Iris pigment epithelial cell (primary cell): ENCODE measurements at regions not wholly inside any gene's neighbourhood (a gene's known extent, or its start where the extent isn't known, plus 50 kb on each side); places are given as distances from the start of the nearest gene placed in this dataset.
"Not testable (repeated sequence)": the region's sequence is repeated elsewhere in the genome, so short reads cannot be mapped to it uniquely, and the experiment has no call there.

Experiments
- DNase-seq: peaks from one replicate; pipeline ENCODE4 v3.0.0-alpha.2; 2011; ENCODE audit warnings: low read depth

DNA sequence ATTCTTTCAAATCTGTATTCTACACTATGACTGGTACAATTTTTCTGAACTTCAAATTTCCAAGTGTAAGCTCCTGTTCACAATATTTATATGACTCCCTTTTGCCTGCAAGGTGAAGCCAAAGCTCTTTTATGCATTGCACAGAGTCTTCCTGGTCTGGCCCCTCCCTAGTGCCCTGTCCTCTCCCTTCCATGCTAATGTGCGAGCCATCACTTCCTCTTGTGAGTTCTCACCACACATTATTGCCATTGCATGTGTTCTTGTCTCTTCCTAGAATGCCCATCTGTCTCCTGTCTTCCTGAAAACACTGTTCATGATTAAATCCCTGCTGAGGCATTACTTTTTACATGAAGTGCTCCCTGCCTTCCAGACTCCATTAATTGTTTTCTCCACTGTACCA, 169.9 kb downstream of the MC4R start:
- DNase-seq: no peak

DNA sequence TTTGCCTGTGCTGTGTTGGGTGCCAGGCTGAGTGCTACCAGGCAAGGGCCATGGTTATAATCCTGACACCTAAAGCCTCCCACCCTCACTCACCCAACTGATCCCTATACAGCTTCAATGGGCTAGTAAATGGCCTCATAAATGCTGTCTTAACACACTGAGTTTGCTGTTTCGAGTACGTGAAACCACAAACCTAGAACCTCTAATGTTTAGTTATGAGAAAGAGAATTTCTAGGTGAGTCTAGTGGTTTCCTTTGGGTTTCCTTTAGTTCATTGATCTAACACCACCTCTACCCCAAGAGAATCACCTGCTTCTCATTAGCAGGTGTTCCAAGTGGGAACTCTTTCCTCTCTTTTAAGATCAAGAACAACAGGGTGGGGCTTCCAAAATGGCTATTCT, 172.0 kb downstream of the MC4R start:
- DNase-seq: no peak

- no peak for DNase-seq
Observed at GRCh38 chr18:60199505-60199904, 173.1 kb downstream of the MC4R start.

DNA sequence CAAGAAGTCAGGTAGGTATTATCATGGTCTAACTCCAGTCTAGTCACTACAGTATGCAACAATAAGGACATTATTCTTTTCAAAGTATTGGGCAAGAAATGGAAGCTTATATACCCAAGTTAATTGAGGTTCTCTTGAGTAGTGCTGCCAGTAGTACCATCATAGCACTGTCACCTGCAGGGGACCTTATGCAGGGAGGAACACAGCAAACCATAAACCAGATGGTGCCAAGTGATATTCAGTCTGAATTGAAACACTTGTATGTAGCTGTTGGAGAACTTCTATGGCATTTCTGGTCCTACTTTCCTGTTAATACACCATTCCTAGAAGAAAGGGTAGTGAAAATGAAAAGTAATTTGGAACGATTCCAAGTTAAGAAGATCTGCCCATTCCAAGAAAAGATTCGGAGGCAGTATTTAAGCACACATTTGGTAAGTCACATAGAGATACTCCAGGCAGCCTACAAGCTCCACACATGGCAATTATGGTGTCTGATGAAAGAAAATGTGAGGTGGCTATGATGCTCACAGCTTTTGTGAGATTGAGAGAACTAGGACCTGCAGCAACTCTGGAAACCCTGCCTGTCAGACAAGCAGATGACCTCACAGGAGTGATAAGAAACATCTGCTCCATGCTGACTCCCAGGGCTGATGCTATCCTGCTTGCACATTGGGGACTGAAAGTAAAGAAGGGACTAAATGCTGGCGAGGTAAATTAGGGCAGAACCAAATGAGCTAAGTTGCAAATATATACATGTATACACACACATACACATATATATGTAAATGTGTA, 174.7 kb downstream of the MC4R start:
- DNase-seq: no peak

DNA sequence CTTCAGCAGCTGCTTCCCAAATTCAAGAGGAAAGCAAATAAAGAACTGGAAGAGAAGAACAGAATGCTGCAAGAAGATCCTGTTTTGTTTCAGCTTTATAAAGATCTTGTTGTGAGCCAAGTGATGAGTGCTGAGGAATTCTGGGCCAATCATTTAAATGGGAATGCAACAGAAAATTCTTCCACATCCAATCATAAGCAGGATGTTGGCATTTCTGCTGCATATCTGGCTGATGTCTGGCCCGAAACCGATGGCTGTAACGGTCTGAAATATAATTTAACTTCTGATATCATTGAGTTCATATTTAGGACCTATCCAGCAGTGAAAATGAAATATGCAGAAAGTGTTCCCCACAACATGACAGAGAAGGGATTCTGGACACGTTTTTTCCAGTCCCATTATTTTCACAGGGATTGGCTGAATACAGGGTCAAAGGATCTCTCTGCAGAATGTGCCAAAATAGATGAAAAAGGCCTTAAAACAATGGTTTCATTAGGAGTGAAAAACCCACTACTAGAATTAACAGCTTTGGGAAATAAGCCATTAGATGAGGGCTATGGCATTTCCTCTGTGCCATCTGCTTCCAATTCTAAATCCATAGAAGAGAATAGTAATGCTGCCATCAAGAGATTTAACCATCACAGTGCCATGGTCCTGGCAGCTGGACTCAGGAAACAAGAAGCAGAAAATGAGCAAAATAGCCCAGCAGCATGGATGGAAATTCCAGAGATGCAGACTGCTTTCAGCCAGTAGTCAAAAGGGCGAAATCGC, 175.6 kb downstream of the MC4R start:
- DNase-seq: no peak

DNA sequence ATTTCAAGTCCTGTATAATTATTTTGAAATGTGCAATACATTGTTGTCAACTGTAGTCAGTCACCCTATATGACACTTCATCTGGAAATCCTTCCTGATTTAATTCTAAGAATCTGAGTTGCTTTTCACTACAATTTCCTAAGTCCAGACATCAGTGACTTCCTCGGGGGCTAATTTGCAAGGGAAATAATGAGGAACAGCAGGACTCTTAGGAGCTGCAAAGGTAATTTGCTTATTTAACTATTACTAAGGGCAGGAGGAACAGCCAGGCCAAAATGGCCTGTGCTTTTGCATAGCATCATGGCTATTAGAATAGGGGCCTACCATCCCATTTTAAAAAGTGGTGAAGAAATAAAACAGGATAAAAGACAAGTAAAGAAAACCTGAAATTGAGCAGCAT, 178.8 kb downstream of the MC4R start:
- DNase-seq: no peak

DNA sequence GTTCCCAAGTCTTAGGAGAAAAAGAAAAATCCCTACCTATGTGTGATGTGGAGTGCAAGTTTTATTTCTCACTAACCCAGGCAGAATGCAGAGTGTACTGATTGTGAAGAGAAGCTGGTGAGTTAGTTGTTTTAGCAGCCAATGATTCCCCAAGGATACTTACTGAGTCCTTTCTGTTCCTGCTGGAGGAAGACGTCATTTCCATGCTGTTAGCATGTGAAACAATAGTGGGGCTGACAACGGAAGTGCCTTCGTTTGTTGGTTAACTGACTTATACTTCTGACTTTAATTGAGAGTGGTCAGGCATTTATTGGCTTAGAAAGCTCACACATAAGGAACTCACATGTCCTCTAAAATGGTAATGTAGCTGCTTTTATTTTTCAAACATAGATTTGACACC, 180.6 kb downstream of the MC4R start:
- DNase-seq: no peak

DNA sequence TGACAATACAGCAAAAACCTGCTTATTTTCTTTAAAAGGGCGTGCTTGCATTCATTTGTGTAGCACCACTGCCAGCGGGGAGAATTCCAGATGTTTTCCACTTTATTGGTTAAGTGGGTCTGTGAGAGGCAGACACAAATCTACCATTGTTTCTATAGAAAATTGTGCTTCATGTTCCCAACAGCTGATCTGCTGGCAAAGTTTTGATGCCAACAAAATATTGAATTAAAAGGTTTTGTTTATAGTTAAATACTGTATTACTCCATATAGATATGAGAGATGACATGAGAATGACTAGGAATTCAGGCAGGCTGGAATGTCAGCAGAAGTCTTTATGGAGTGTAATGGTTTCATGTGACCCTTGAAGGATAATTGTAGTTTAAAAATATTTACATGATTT, 182.7 kb downstream of the MC4R start:
- DNase-seq: no peak

GRCh38 chr18:60188958-60189357, 183.6 kb downstream of the MC4R start:
- no peak for DNase-seq

- DNase-seq: no peak
Observed at GRCh38 chr18:60182223-60182622, 190.4 kb downstream of the MC4R start.

DNA sequence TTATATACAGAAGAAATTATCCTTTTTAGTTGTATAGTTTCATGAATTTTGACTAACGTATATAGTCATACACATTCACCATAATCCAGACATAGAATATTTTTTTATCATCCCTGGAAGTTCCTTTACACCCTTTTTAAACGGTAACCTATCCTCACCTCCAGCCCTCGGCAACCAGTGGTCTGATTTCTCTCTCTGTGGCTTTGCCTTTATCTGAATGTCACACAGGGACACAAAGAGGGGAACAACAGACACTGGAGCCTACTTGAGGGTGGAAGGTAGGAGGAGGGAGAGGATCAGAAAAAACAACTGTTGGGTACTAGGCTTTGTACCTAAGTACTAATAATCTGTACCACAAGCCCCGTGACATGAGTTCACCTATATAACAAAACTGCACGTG, 191.9 kb downstream of the MC4R start:
- no peak for DNase-seq

DNA sequence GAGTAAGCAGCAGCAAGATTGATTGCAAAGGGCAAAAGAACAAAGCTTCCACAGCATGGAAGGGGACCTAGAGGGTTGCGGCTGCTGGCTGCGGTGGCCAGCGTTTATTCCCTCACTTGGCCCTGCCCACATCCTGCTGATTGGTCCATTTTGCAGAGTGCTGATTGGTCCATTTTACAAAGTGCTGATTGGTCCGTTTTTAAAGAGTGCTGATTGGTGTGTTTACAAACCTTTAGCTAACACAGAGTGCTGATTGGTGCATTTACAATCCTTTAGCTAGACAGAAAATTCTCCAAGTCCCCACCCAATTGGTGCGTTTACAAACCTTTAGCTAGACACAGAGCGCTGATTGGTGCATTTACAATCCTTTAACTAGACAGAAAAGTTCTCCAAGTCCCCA, 194.4 kb downstream of the MC4R start:
- not testable (repeated sequence) for DNase-seq

- DNase-seq: no peak
Observed at GRCh38 chr18:60176259-60176658, 196.3 kb downstream of the MC4R start.

DNA sequence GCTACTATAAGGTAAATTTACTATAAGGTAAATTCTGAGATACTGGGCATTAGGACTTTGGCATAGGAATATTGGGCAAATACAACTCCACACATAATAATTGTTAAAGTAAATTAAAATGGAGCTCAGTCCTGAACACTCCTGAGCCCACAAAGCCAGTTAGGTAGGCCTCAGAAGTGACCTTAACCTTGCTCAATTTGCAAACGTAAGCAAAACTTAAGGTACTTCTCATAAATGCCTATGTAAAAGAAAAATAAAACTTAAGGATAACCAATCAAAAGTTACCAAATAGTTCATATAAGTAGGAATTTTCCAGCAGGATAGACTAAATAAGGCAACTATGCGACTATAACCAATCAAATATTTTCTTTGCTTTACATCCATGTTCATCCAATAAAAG, 197.7 kb downstream of the MC4R start:
- DNase-seq: no peak

DNA sequence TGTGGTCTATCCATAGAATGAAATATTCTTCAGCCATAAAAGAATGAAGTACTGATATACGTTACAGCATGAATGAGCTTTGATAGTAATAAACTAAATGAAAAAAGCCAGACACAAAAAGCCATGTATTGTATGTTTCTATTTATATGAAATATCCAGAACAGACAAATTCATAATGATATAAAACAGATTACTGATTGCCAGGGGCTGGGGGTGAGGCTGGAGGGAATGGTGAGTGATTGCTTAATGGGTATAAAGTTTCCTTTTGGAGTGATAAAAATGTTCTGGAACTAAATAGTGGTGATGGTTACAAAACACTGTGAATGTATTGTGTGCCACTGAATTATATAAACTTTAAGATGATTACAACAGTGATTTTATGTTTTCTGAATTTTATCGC, 200.5 kb downstream of the MC4R start:
- DNase-seq: no peak

- no peak for DNase-seq
Observed at GRCh38 chr18:60163622-60164021, 209.0 kb downstream of the MC4R start.

GRCh38 chr18:60162388-60162787, 210.2 kb downstream of the MC4R start:
- DNase-seq: no peak

DNA sequence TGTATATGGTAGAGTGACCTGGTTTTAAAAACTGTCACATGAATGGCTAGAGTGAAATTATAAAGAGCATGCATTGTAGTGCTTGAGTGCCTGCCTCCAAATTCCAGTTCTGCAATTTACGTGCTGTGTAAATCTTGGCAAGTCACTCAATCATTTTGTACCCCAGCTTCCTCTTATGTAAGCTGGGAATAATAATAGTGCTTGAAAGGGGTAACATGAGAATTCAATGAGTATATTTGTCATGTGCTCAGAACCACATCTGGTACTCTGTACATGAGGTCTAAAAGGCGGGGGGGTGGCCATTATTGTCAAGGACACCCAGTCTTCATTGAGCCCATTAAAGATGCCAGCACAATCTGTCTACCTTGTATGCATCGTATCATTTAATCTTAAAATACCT, 214.8 kb downstream of the MC4R start:
- DNase-seq: no peak

- DNase-seq: no peak
Observed at GRCh38 chr18:60153376-60153775, 219.2 kb downstream of the MC4R start.

GRCh38 chr18:60149316-60149715, 223.3 kb downstream of the MC4R start:
- no peak for DNase-seq

- DNase-seq: no peak
Observed at GRCh38 chr18:60147323-60147722, 225.3 kb downstream of the MC4R start.

- DNase-seq: peak; percentile 0
Observed at GRCh38 chr18:60146220-60146960, 226.2 kb downstream of the MC4R start.

GRCh38 chr18:60145776-60146175, 226.8 kb downstream of the MC4R start:
- DNase-seq: no peak
